ENCODE measurements at regions not wholly inside any gene's neighbourhood (a gene's known extent, or its start where the extent isn't known, plus 50 kb on each side); places are given as distances from the start of the nearest gene placed in this dataset.

- Mint-ChIP-seq H3K27me3 (no peaks in the 10 kb centered on the region), H3K4me1 (no peaks in the 10 kb centered on the region), H3K4me3 (no peak overlapping the region), H3K27ac (no peak overlapping the region), H3K9me3 (no peaks in the 10 kb centered on the region), H3K36me3 (ENCODE audit: low read depth) (no peaks in the 10 kb centered on the region)
- ChIA-PET CTCF (no interaction called here), POLR2A (no interaction called here)
- no peak for TF ChIP-seq CTCF (IDR thresholded peaks at IDR 0.05)
- ATAC-seq (ENCODE audit: low read depth) (no peak), DNase-seq (no peak)
- intact Hi-C loops (cut with micrococcal nuclease) = no loop called here
Measured at GRCh38 chr13:22936228-22936627, 244.6 kb upstream of the SGCG start.

GRCh38 chr13:22937241-22937640 lies 243.5 kb upstream of the SGCG start:
- H3K4me1 Mint-ChIP-seq = no peaks in the 10 kb centered on the region
- no peaks in the 10 kb centered on the region for H3K27me3 Mint-ChIP-seq
- H3K4me3 Mint-ChIP-seq = no peak overlapping the region
- H3K36me3 Mint-ChIP-seq (ENCODE audit: low read depth) = no peaks in the 10 kb centered on the region
- DNase-seq (no peak), ATAC-seq (ENCODE audit: low read depth) (no peak)
- TF ChIP-seq CTCF (IDR thresholded peaks at IDR 0.05) = no peak
- no peak overlapping the region for H3K27ac Mint-ChIP-seq
- H3K9me3 Mint-ChIP-seq = no peaks in the 10 kb centered on the region
- ChIA-PET POLR2A (no interaction called here), CTCF (no interaction called here)
- intact Hi-C loops (cut with micrococcal nuclease) = no loop called here

GRCh38 chr13:22937953-22938352 lies 242.8 kb upstream of the SGCG start:
- CTCF ChIA-PET = no interaction called here
- DNase-seq = no peak
- no peak for ATAC-seq (ENCODE audit: low read depth)
- no peaks in the 10 kb centered on the region for H3K9me3 Mint-ChIP-seq
- no peak overlapping the region for H3K4me3 Mint-ChIP-seq
- TF ChIP-seq CTCF (IDR thresholded peaks at IDR 0.05) = no peak
- POLR2A ChIA-PET = no interaction called here
- intact Hi-C loops (cut with micrococcal nuclease) = no loop called here
- H3K4me1 Mint-ChIP-seq = no peaks in the 10 kb centered on the region
- no peaks in the 10 kb centered on the region for H3K36me3 Mint-ChIP-seq (ENCODE audit: low read depth)
- H3K27me3 Mint-ChIP-seq = no peaks in the 10 kb centered on the region
- no peak overlapping the region for H3K27ac Mint-ChIP-seq

GRCh38 chr13:22938576-22938975 lies 242.2 kb upstream of the SGCG start:
- H3K36me3 Mint-ChIP-seq (ENCODE audit: low read depth) = no peaks in the 10 kb centered on the region
- no peak for DNase-seq
- H3K4me1 Mint-ChIP-seq = no peaks in the 10 kb centered on the region
- intact Hi-C loops (cut with micrococcal nuclease) = no loop called here
- H3K27ac Mint-ChIP-seq = no peak overlapping the region
- no peak for ATAC-seq (ENCODE audit: low read depth)
- CTCF ChIA-PET = no interaction called here
- H3K4me3 Mint-ChIP-seq = no peak overlapping the region
- no peaks in the 10 kb centered on the region for H3K27me3 Mint-ChIP-seq
- POLR2A ChIA-PET = no interaction called here
- no peak for TF ChIP-seq CTCF (IDR thresholded peaks at IDR 0.05)
- H3K9me3 Mint-ChIP-seq = no peaks in the 10 kb centered on the region

GRCh38 chr13:22939157-22939556 lies 241.6 kb upstream of the SGCG start:
- Mint-ChIP-seq H3K27ac (no peak overlapping the region), H3K36me3 (ENCODE audit: low read depth) (no peaks in the 10 kb centered on the region), H3K4me1 (no peaks in the 10 kb centered on the region), H3K9me3 (no peaks in the 10 kb centered on the region), H3K4me3 (no peak overlapping the region), H3K27me3 (no peaks in the 10 kb centered on the region)
- CTCF ChIA-PET = no interaction called here
- no peak for TF ChIP-seq CTCF (IDR thresholded peaks at IDR 0.05)
- ATAC-seq (ENCODE audit: low read depth) (no peak), DNase-seq (no peak)
- POLR2A ChIA-PET = no interaction called here
- intact Hi-C loops (cut with micrococcal nuclease) = no loop called here
